Left lobe of liver (tissue), 2 donors: ENCODE measurements at regions not wholly inside any gene's neighbourhood (a gene's known extent, or its start where the extent isn't known, plus 50 kb on each side); places are given as distances from the start of the nearest gene placed in this dataset.

Experiments used
- ATAC-seq: fragments of 200-7000 bp; cut with Tn5 transposase; one replicate; pipeline ENCODE4 v1.9.1; 2020; ENCODE audit warnings: mild to moderate bottlenecking, moderate library complexity
- DNase-seq: peaks from one replicate; pipeline ENCODE4 v3.0.0-alpha.2; 2020; ENCODE audit warnings: low spot score
- donor health status: DM: no; HTN: no; CAD: no; lungs with moderate emphysema.
- donor health status: DM: no; HTN: yes; CAD: no.

GRCh38 chr16:8519179-8519578, 71.1 kb downstream of the TMEM114 start:
- DNase-seq, result no peak
- no peak for ATAC-seq

GRCh38 chr16:8517280-8517679, 73.0 kb downstream of the TMEM114 start:
- no peak for DNase-seq
- no peak for ATAC-seq

GRCh38 chr16:8516471-8516870, 73.8 kb downstream of the TMEM114 start:
- DNase-seq (no peak), ATAC-seq (no peak)

- ATAC-seq, result no peak
- DNase-seq, result no peak
Observed at GRCh38 chr16:8512941-8513624, 77.2 kb downstream of the TMEM114 start.

GRCh38 chr16:8511464-8511863, 78.8 kb downstream of the TMEM114 start:
- ATAC-seq, result no peak

GRCh38 chr16:8510160-8510559, 80.2 kb downstream of the TMEM114 start:
- DNase-seq, result no peak
- no peak for ATAC-seq

More at GRCh38 chr16:8511464-8511863, 78.8 kb downstream of the TMEM114 start:
- DNase-seq, result no peak

- ATAC-seq (no peak), DNase-seq (no peak)
Observed at GRCh38 chr16:8505327-8505991, 84.9 kb downstream of the TMEM114 start.

GRCh38 chr16:8502446-8502845, 87.9 kb downstream of the TMEM114 start:
- DNase-seq (no peak), ATAC-seq (no peak)

- ATAC-seq (no peak), DNase-seq (no peak)
Observed at GRCh38 chr16:8500351-8500750, 90.0 kb downstream of the TMEM114 start.

- ATAC-seq, result no peak
- no peak for DNase-seq
Observed at GRCh38 chr16:8496364-8496763, 93.9 kb downstream of the TMEM114 start.

- no peak for ATAC-seq
- no peak for DNase-seq
Observed at GRCh38 chr16:8493972-8494371, 96.3 kb downstream of the TMEM114 start.

- DNase-seq (no peak), ATAC-seq (no peak)
Observed at GRCh38 chr16:8492690-8493089, 97.6 kb downstream of the TMEM114 start.

GRCh38 chr16:8489580-8489979, 100.7 kb downstream of the TMEM114 start:
- no peak for ATAC-seq

GRCh38 chr16:8486985-8487384, 103.3 kb downstream of the TMEM114 start:
- no peak for DNase-seq
- no peak for ATAC-seq

More at GRCh38 chr16:8489580-8489979, 100.7 kb downstream of the TMEM114 start:
- DNase-seq, result no peak

- no peak for ATAC-seq
- no peak for DNase-seq
Observed at GRCh38 chr16:8483396-8483795, 106.9 kb downstream of the TMEM114 start.

GRCh38 chr16:8481810-8482209, 108.5 kb downstream of the TMEM114 start:
- no peak for ATAC-seq
- DNase-seq, result no peak

GRCh38 chr16:8476824-8477223, 113.5 kb downstream of the TMEM114 start:
- DNase-seq (no peak), ATAC-seq (no peak)

GRCh38 chr16:8474587-8474986, 115.7 kb downstream of the TMEM114 start:
- DNase-seq (no peak), ATAC-seq (no peak)

- ATAC-seq, result no peak
- DNase-seq, result no peak
Observed at GRCh38 chr16:8469102-8469778, 121.1 kb downstream of the TMEM114 start.

- ATAC-seq (no peak), DNase-seq (no peak)
Observed at GRCh38 chr16:8464979-8465378, 125.3 kb downstream of the TMEM114 start.

GRCh38 chr16:8459085-8459733, 131.1 kb downstream of the TMEM114 start:
- DNase-seq (no peak), ATAC-seq (no peak)
